ENCODE measurements at regions not wholly inside any gene's neighbourhood (a gene's known extent, or its start where the extent isn't known, plus 50 kb on each side); places are given as distances from the start of the nearest gene placed in this dataset.

DNA sequence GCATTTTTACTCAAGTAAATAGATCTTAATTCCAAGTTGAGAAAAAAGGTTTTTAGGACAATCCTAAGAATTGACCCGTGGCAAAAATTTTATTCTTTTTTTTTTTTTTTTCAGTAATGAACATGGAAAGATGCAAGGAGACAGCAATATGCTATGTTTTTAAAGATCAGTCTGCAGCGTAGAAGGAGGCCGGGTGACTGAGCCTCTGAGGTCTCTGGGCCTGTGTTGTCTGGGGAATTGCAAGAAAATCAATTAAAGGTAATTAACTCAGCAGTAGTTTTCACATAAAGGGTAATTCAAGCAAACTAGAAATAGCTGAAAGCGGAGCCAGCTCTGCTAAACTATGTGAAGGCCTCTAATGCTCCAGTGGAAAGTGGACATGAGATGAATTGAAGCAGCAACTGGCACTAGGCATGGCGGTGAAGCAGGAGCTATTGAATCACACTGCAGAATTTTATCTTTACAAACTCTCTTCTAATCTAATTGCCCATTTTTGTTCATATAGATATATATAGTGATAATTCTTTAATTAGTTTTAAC, 285.2 kb upstream of the ITGA1 start:
- DNase-seq (ENCODE audit: low read depth in 2 of 2) = no peak

DNA sequence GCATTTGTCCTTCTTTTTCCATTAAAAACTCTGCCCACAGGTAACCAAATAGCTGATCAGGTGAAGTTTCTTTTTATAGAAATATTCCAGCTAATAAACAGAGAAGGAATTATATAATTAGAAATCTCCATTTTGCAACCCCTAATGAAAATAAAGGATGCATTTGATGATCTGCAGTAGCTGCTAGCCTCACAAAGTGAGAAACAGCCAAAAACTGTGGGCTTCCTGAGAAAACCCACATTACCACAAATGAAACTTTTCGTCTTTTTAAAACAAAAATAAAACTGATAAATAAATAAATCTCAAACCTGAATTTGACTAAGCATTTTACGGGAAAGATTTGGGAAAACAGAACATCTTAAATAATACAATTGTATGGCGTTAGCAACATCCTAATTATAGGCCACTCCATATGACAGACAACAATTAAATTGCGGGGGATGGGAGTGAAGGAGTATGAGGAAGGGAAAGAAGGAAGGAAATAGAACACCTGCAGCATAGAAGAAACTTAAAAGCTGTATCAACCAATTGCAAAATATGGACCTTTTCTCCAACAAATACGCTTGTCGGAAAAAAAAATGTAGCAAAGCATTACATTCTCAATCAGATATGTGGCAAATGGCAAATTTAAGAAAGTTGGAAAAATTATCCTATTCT, 283.0 kb upstream of the ITGA1 start:
- H3K4me3 ChIP-seq (replicated peaks in 1 of 2; ENCODE audit: low read depth in 2 of 2, low read length in 2 of 2) = no peak overlapping the region
- no peak for DNase-seq (ENCODE audit: low read depth in 2 of 2)
- TF ChIP-seq, protein P1, sequence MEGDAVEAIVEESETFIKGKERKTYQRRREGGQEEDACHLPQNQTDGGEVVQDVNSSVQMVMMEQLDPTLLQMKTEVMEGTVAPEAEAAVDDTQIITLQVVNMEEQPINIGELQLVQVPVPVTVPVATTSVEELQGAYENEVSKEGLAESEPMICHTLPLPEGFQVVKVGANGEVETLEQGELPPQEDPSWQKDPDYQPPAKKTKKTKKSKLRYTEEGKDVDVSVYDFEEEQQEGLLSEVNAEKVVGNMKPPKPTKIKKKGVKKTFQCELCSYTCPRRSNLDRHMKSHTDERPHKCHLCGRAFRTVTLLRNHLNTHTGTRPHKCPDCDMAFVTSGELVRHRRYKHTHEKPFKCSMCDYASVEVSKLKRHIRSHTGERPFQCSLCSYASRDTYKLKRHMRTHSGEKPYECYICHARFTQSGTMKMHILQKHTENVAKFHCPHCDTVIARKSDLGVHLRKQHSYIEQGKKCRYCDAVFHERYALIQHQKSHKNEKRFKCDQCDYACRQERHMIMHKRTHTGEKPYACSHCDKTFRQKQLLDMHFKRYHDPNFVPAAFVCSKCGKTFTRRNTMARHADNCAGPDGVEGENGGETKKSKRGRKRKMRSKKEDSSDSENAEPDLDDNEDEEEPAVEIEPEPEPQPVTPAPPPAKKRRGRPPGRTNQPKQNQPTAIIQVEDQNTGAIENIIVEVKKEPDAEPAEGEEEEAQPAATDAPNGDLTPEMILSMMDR (IDR thresholded peaks at IDR 0.05; ENCODE audit: low read depth, low read length) = no peak

More for the DNA sequence above, 285.2 kb upstream of the ITGA1 start:
- H3K4me3 ChIP-seq (replicated peaks in 1 of 2; ENCODE audit: low read depth in 2 of 2, low read length in 2 of 2) = no peak overlapping the region
- TF ChIP-seq, protein P1 (IDR thresholded peaks at IDR 0.05; ENCODE audit: low read depth, low read length) = no peak

DNA sequence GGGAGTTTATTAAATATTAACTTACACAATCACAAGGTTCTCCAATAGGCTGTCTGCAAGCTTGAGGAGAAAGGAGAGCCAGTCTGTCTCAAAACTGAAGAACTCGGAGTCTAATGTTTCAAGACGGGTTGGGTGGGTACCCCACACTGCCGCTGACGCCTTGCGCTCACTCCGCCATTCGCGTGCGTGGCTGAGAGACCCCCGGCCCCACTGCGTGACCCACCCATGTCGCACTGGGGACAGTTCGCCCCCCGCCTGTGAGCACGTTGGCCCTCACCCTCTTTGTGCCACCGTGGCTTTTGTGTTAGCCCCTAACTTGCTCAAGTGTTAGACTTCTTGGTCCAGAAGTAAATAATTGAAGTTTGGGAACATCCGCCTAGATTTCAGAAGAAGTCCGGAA, 270.0 kb upstream of the ITGA1 start:
- DNase-seq (ENCODE audit: low read depth in 2 of 2) = no peak
- TF ChIP-seq, protein P1 (IDR thresholded peaks at IDR 0.05; ENCODE audit: low read depth, low read length) = no peak
- H3K4me3 ChIP-seq (replicated peaks in 1 of 2; ENCODE audit: low read depth in 2 of 2, low read length in 2 of 2) = no peak overlapping the region

DNA sequence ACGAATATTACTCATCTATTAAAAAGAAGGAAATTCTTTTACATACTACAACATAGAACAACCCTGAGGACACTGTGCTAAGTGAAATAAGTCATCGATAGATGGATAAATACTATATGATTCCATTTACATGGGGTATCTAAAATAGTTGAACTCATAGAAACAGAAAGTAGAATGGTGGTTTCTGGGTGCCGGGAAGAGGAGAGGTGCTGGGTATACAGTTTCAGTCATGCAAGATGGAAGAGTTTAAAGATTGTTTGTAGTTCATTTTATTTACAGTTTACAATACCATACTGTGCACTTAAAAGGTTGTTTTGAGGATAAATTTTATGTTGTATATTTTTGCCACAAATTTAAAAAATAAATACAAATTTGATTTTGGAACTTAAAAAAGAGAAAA, 267.5 kb upstream of the ITGA1 start:
- no peak for DNase-seq (ENCODE audit: low read depth in 2 of 2)
- no peak overlapping the region for H3K4me3 ChIP-seq (replicated peaks in 1 of 2; ENCODE audit: low read depth in 2 of 2, low read length in 2 of 2)
- TF ChIP-seq, protein P1 (IDR thresholded peaks at IDR 0.05; ENCODE audit: low read depth, low read length) = no peak

DNA sequence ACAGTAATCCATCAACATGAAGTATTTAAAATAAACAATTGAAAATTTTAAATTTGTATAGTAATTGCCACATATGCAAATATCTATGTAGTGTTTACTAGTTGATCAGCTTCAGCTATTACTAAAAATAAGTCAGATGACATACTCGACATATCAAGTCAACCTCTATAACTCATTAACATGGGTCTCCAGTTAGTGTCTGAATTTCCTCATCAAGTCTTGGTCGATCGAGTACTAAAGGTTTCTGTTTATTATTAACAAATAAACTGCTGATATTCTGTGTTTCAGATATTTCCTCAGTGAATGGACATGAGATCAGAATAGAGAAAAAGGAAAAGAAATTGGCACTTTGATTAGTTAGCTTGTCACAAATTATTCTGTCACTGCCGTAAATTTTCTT, 266.5 kb upstream of the ITGA1 start:
- DNase-seq (ENCODE audit: low read depth in 2 of 2) = no peak
- H3K4me3 ChIP-seq (replicated peaks in 1 of 2; ENCODE audit: low read depth in 2 of 2, low read length in 2 of 2) = no peak overlapping the region

DNA sequence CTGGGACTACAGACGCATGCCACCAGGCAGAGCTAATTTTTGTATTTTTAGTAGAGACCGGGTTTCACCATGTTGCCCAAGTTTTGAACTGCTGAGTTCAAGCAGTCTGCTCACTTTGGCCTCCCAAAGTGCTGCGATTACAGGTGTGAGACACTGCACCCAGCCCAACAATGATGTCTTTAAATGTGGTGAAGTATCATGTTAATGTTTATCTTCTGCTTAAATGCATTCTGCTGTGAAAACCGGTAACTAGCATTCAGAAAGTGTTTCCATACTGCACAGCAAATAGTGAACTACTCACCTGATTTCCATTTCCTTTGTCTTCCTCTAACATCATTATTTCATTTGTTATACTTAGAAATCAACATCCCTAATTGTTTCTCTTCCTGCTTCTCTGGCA, 264.0 kb upstream of the ITGA1 start:
- H3K4me3 ChIP-seq (replicated peaks in 1 of 2; ENCODE audit: low read depth in 2 of 2, low read length in 2 of 2) = no peak overlapping the region

More for the DNA sequence above, 266.5 kb upstream of the ITGA1 start:
- TF ChIP-seq, protein P1 (IDR thresholded peaks at IDR 0.05; ENCODE audit: low read depth, low read length) = no peak

More for the DNA sequence above, 264.0 kb upstream of the ITGA1 start:
- DNase-seq (ENCODE audit: low read depth in 2 of 2) = no peak
- TF ChIP-seq, protein P1 (IDR thresholded peaks at IDR 0.05; ENCODE audit: low read depth, low read length) = no peak
